ENCODE measurements at regions not wholly inside any gene's neighbourhood (a gene's known extent, or its start where the extent isn't known, plus 50 kb on each side); places are given as distances from the start of the nearest gene placed in this dataset.
"Not testable (repeated sequence)": the region's sequence is repeated elsewhere in the genome, so short reads cannot be mapped to it uniquely, and the experiment has no call there.

DNA sequence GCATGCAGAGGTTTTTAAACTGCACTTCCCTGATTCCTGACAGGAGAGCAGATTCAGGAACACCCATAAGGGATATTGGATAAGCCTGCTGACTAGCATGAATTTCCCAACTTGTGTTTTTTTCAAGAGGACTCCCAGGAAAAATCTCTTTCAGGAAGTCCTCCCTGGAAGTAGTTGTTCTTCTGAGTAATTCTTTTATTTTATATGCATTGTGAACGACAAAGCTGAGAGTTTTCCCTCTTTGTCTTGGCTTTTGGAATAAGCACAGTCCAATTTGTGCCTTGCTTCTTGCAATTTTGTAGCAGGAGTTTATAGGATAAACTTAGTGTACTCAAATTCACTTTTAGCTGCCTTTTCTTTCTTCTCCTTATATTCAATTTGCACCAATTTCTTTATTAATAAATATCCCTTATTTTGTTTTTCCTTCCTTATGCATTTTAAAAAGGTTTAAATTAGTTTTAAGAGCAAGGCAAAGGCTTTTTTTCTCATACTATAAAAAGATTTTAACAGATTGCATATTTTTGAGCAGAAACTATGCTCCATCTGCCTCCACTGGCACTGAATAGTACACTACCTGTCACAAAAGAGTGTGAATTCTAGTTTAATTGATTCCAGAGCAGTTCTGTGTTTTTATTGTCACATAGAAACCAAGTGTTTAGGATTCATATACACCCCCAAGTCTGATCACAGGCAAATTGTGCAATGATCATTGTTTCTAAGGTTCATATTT lies 543.3 kb upstream of the SPRY2 start:
- DNase-seq (ENCODE audit: low read depth): no peak

DNA sequence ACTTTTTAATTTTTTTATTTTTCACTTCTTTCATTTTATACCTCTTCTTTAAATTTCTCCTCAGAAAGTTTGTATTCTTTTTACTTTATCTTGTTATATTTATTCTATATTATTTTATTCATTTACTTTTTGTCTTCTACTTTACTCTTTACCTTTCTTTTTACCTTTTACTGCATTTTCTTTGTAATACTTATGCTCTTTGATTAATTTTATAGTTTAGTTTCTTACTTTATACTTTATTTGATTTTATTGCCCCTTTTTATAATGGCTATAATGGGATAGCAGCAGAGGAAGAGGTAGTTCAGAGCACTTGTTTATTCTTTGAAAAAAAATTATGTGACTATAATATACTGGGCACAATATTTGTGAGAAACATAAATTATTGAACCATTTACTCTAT lies 542.6 kb upstream of the SPRY2 start:
- DNase-seq (ENCODE audit: low read depth): no peak

DNA sequence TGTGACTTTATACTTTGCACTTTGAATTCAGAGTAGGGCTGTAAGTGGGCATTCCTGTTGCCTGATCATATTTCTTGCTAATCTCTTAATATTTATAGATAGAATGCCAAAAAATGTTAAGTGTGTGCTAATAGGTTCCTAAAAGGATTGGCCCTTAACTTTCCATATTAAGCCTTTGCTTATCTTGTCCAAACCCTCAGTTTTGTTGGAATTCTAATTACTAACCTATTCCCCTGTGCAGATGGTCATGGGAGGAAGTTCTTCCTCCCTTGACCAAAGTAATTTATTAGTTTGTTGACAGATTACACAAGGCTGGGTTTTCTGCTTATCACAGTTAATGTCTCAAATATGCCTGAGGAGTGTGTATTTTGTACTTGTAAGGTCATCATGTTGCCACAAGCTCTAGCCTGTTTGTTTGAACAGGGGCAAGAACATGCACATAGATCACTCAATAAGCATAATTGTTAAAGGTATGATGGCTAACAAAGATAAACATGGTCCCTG lies 541.1 kb upstream of the SPRY2 start:
- DNase-seq (ENCODE audit: low read depth): no peak

GRCh38 chr13:80881495-80881894 lies 540.6 kb upstream of the SPRY2 start:
- DNase-seq (ENCODE audit: low read depth): no peak

GRCh38 chr13:80881034-80881433 lies 540.1 kb upstream of the SPRY2 start:
- no peak for DNase-seq (ENCODE audit: low read depth)

- DNase-seq (ENCODE audit: low read depth): no peak
Measured at GRCh38 chr13:80877944-80878241, 537.0 kb upstream of the SPRY2 start.

- DNase-seq (ENCODE audit: low read depth): no peak
Measured at GRCh38 chr13:80877209-80877943, 536.5 kb upstream of the SPRY2 start.

- DNase-seq (ENCODE audit: low read depth): no peak
Measured at GRCh38 chr13:80873589-80873988, 532.7 kb upstream of the SPRY2 start.

GRCh38 chr13:80871971-80872370 lies 531.0 kb upstream of the SPRY2 start:
- not testable (repeated sequence) for DNase-seq (ENCODE audit: low read depth)

DNA sequence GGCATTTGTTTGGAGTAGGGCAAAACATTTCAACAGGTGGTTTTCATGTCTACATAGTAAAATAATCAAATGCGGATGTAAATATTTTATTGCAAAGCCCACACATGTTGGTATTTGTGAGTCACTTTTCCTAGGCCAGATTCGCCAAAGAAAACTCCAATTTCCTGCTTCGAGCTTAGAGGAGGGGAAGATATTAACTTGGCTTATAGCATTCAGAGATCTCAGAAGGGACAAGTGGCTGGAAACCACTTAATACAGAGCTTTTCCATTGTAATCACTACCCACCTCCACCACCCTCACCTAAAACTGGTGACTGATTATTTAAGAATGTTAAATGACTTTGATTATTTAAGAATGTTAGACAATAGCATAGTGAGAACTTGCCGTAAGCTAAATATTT lies 530.6 kb upstream of the SPRY2 start:
- DNase-seq (ENCODE audit: low read depth): no peak

DNA sequence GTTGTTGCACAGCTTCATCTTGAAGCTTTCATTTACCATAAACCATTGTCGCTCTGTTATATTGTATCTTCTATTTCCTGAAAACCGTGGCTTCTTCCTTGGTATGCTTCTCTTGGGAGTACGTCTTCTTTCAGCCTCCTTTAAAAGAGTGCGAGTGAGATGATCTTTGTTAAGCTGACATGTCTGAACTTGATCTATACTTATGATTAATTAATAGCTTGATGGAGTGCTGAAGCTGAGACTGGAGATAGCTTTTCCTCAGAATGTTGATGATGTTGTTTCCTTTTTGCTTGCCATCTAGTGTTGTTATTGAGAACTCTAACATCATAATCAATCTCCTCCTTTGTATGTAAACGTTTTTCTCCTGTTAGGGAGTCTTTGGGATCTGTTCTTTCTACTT lies 529.3 kb upstream of the SPRY2 start:
- DNase-seq (ENCODE audit: low read depth): no peak

DNA sequence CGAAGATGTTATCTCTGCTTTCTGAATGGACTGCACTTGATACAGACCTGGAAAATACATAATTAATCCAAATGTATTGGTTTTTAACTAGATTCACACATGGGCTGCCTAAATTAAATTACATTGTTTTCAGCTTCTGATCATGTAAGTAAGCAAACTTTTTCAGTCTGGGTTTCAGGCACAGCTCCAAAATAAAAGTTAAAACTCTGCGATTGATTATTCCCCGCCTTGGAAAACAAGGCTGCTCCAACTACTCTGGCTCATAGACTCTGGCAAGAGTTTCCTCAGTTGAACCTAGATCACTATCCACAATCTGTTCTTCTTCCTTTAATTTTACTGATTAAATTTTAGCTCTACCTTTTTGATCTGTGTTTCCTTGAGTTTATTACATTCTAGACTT lies 526.0 kb upstream of the SPRY2 start:
- no peak for DNase-seq (ENCODE audit: low read depth)

- DNase-seq (ENCODE audit: low read depth): no peak
Measured at GRCh38 chr13:80865329-80865728, 524.4 kb upstream of the SPRY2 start.

GRCh38 chr13:80862456-80862855 lies 521.5 kb upstream of the SPRY2 start:
- DNase-seq (ENCODE audit: low read depth): no peak

- DNase-seq (ENCODE audit: low read depth): no peak
Measured at GRCh38 chr13:80860845-80861244, 519.9 kb upstream of the SPRY2 start.

- DNase-seq (ENCODE audit: low read depth): no peak
Measured at GRCh38 chr13:80858131-80858530, 517.2 kb upstream of the SPRY2 start.

DNA sequence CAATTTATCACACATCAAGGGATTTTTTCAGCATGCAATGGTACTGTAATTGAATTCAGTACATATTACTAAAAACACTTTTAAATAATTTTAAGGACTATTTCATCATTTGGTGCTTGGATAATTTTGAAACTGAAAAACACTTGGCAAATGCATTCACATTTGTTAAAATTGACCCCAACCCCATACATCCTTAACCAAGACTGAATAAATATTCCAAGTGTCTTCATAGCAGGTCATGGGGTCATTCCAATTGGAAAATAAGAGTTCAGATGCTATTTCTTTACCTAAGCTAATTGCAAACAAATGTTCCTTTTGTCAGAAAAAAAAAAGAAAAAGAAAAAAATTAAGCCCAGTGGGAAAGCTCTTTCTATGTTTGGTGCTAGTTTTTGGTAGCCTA lies 516.4 kb upstream of the SPRY2 start:
- DNase-seq (ENCODE audit: low read depth): no peak

DNA sequence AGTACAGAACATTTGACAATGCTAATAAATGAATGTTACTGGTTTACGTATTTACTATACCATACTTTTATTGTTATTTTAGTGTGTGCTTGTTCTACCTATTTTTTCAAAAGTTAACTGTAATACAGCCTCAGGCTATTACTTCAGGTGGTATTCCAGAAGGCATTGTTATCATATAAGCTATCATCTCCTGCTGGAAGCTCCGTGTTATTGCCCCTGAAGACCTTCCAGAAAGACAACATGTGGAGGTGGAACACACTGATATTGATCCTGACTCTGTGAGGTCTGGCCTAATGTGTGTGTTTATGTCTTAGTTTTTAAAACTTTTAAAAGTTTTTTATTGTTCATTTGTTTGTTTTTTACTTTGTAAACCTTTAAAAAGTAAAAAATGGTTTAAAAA lies 509.8 kb upstream of the SPRY2 start:
- no peak for DNase-seq (ENCODE audit: low read depth)

DNA sequence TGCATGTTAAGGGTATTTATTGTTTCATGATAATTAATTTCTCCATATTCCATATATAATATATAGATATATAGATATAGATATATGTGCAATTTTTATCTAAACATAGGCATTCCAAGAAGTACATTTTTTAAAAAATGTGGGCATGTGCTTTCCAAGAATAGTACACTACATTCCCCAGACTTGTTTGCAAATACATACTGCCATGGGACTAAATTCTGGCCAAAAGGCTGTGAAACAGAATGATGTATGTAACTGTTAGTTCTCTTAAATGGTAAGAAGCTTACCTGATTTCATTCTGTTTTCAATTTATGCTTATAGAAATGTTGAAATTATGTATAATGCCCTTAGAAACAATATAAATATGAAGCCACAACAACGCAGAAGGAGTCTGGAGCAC lies 503.2 kb upstream of the SPRY2 start:
- no peak for DNase-seq (ENCODE audit: low read depth)

GRCh38 chr13:80841414-80841813 lies 500.5 kb upstream of the SPRY2 start:
- no peak for DNase-seq (ENCODE audit: low read depth)

GRCh38 chr13:80840316-80840976 lies 499.5 kb upstream of the SPRY2 start:
- DNase-seq (ENCODE audit: low read depth): no peak

- DNase-seq (ENCODE audit: low read depth): no peak
Measured at GRCh38 chr13:80835902-80836301, 495.0 kb upstream of the SPRY2 start.

- no peak for DNase-seq (ENCODE audit: low read depth)
Measured at GRCh38 chr13:80830431-80830830, 489.5 kb upstream of the SPRY2 start.
